Activated CD4-positive, alpha-beta T cell treated with anti-CD3 and anti-CD28 coated beads, Interleukin-2, amount 50 U/mL, for 24 hours (primary cell): ENCODE measurements at regions not wholly inside any gene's neighbourhood (a gene's known extent, or its start where the extent isn't known, plus 50 kb on each side); places are given as distances from the start of the nearest gene placed in this dataset.
"Not testable (repeated sequence)": the region's sequence is repeated elsewhere in the genome, so short reads cannot be mapped to it uniquely, and the experiment has no call there.

ENCODE experiments used
- DNase-seq, 2 donors: peaks; one replicate each; pipeline ENCODE4 v3.0.0-alpha.2; 2020; ENCODE audit warnings: low read depth in 1 of 2, low spot score in 1 of 2

DNA sequence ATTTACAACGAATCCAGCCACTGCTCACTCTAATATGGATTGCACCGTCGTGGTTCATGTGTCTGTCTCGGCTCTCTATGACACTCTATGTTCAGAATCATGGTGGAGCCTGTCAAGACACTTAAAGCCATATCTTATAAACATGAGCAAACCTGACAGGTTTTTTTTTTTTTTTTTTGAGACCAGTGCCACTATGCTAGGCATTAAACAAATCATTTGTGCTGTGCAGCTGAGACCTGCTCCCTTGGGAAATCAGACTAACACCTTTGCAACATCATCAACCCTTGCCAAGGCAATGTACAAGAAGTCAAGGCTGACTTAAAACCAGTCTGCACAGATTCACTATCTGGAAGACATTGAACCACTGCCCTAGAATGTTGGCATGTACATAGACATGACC, 181.2 kb upstream of the ANK3 start:
- DNase-seq: no peak

DNA sequence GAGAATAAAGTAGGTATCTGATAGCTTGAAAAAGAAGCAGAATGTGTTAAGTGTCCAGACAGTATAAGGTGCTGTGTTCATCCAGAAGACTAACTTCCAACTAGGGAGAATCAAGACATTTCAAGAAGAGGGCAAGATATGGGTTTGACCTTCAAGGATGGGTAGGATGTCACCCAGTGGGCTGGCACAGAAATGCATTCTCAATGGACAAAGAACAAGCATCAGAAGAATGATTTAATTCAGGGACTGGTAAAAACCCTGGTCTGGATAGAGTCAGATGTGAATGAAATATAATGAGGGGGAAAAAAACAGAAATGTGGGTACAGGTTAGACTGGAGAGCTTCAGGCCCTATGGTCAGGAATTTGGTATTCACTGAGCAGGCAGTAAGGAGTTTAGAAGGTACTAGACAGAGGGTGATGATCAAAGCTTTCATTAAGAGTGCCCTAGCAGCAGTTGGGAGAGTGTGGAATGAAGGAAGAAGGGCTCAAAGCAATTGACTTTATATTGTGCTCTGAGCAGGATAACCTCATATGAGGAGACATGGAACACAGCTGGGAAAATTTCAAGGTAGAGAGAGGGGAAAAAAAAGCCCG, 180.7 kb upstream of the ANK3 start:
- DNase-seq: no peak

DNA sequence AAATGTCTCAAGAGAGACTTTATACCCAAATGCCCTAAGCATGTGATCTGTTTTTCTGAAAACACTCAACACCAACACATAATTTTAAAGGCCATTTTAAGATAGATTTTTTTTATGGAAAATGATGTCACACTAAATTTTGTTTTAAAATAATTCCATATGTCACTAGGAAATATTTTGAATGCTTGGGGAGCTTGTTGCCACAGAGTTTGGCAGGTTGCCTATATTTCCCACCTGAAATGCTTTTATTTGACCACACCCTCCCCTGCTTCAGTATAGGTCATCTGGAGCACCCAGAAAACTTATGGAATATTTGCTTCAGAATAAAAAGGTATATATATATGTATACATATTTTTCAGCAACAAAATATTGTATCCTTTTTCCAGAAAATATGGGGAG, 180.0 kb upstream of the ANK3 start:
- DNase-seq: no peak

DNA sequence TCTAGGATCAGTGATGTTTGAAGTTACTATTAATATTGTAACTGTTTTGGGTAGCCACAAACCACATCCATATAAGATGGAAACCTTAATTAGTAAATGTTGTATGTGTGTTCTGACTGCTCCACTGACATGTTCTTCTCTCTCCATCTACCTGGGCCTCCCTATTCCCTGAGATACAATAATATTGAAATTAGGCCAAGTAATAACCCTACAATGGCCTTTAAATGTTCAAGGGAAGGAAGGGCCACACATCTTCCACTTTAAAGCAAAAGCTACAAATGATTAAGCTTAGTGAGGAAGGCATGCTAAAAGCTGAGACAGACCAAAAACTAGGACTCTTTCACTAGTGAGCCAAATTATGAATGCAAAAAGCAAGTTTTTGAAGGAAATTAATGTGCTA, 176.4 kb upstream of the ANK3 start:
- no peak for DNase-seq

DNA sequence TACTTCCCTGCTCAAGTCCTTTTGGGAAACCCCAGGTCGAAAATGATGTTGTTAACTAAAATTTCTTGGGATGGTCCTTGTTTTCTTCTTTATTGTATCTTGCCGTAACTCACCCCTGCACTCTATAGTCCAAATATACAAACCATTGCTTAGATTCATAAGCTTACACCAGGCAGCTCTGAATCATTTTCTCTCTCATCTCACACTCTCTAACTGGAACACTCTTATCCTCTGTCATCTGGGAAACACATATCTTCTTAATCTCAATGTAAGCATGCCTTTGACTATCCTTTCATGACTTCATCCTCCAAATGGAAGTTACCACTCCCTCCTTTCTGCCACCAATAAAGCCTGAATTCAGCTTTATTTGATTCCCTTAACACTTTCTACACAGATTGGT, 175.8 kb upstream of the ANK3 start:
- no peak for DNase-seq

DNA sequence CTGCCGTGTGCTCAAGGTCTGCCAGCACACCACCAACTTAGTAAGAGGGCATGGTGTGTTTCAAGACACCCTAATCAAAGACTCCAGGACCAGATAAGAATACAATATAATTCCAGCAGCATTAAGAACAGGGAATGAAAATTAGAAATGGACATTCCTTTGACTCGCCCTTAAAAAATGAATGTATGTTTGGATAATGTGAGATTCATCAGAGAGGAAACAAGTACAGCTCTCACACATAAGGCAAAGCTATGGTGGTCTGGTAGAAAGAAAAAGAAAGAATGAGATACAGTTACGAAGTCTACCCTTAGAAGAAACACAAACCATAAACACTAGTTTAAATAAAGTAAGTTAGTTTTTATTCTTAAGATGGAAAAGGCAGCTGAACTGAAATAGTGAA, 174.8 kb upstream of the ANK3 start:
- no peak for DNase-seq

DNA sequence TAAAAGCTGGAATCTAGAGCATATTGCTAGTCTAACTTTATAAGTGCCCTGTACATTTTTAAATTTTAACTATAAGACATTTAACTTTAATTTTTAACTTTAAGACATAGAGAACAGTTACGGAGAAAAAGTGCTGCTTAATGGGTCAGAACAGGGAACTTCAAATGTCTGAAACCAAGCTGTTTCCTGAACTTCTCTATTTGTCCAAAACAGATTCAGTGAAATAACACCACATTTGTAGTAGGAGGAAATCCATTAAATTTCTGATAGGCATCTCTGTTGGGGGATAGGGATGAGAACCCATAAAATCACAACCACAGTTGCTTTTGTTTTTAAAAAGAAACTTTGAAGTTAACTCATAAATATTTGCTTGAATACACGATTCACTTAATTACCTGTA, 170.8 kb upstream of the ANK3 start:
- DNase-seq: no peak

DNA sequence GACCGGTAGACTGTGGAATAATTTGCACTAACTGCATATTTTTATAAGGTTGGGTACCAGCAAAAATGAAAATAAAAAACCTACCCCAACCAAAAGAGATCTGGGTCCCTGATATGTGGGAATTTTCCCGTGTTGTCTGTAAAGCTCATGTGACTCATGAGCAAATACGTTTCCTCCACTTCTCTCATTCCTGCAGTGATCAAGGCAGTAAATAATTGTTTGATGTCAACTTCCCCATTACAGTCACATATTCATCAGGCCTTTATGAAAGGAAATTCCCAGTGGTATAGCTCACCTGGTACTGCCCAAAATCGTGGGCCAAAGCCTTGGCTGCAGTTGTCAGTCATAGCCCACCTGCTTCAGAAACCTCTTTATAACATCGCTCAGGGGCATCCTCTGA, 166.0 kb upstream of the ANK3 start:
- DNase-seq: no peak

DNA sequence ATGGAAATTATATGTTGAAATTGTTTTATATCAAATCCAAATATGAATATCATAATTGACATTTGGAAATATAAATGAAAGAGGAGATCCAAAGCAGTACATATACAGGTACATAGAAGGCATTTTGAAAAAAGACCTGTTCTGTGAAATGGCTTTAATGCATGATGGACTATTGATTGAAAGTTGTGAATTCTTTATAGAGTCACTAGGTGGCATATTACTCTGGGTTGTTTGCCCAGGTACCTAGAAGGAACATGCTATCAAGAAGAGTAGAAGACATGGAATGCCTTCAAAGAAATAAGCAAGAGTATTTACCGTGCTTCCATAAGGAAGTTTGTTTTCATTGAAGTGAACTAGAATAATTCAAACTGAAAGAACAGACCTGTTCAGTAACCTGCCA, 160.0 kb upstream of the ANK3 start:
- no peak for DNase-seq

DNA sequence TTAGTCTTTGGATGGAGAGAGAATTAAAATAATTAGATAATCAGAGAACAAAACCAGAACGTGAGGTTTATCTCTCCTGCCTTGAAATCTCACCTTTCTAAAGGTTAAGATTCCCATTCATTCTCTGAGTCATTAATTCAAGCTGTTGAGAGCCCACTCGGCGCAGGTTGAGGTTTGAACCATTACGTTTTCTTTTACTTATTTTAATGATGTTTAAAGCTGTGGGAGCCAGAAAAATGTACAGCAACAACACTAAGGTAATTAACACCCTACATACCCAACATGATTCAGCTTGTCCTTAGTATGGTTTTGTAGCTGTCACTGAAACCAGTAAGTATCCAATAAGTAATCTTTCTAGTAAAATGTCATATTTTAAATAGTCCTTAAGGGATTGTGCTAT, 153.0 kb upstream of the ANK3 start:
- DNase-seq: no peak

DNA sequence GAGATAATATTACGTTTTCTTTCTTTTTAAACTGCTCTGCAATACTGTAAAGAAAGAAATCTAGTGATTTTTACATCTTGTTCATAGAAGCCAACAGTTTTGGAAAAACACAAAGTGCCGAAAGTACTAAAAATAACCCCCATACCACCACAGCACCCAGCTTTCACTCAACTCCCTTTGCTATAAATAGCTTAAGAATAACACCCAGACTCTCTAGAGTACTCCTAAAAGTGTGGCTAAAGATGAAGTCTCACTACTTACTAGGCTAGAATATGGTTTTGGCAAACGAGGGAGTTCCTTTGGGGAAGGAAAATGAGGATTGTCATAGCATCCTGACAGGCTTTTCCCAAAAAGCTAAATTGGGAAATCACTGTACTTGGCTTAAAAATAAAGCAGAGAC, 151.8 kb upstream of the ANK3 start:
- no peak for DNase-seq

DNA sequence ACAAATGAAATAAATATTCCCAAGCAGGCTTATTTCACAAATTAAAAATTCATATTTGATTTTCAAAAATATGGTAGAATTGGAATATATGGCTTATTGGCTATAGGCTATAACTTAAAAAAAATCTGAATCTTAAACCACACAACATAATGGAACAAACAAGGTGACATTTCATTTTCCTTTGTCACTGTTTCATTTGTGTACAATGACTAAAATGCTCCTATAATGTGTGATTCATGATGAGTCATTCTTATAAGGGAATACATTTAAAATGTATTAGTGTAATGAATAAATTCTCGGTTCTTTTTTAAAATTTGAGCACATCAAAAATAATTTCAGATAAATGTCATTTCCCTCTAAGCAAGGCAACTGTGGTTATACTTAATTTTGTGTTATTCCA, 148.0 kb upstream of the ANK3 start:
- DNase-seq: no peak

DNA sequence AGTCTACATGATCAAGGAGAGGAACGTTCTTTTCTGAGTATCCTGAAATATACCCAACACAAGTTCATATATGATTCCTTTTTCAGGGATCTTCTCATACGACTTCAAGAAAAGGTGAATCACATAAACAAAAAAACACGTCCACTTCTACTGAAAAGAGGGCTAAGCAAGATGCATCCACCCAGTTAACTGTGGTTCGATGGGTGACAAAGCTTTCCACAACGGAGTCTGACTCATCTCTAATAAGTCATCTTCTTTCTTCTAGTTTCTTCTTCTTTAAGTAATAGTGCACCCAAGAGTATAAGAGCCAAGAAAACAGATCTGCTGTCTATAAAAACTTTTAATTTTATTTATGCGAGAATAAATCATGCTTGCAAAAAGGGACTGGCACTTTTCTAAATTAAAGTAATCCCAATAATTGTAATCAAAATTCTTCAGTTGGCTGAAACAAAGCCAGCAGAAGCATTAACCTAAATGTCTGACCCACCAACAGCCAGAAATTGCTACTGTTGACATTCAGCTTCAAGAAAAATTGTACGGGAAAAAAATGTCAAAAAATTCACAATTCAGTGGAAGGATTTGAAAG, 146.9 kb upstream of the ANK3 start:
- peak in 1 of 2 donors; percentile 37 for DNase-seq

DNA sequence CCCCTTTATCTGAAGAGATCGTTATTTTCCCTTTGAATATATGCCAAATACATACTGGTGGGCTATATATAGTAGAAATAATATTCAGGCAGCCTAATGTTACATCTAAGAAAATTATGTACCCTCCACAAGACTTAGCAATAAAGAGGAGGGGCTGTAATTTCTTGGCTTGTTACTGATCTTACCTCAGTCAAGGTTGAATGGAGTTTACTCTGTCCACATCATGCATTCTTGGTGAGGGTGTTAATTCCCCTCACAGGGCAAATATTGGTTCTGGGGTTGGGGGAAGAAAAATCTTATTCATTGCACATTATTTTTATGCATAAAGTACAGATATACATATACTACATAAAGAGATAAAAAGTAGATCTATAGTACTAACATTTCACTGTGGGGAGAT, 145.8 kb upstream of the ANK3 start:
- DNase-seq: no peak

DNA sequence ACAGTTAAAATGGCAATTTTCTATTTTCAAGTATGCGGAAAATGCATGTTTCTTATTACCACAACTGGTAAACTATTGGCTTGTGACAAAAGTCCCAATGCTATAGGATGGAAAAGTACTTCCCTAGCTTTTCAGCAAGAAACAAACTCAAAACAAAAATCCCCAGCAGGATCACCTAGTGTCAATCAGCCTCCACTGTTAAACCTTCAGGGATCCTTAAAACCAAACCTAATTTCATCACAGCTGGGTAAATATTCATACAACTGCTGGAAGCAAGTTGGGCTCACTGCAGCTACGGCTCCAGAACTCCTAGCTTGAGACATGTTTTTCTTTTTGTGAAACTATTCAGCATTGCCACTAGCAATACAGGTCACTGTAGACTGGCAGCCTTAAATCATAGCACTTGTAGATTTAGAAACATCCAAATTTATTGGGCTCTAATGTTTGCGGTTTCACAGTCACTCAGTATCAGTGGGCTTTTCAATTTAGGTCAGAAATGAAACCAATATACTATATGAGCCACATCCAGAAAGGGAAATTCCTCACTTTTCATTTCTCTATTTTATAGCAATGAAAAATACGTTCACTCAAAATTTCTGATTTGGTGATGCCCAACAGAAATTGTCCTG, 145.2 kb upstream of the ANK3 start:
- DNase-seq: no peak

DNA sequence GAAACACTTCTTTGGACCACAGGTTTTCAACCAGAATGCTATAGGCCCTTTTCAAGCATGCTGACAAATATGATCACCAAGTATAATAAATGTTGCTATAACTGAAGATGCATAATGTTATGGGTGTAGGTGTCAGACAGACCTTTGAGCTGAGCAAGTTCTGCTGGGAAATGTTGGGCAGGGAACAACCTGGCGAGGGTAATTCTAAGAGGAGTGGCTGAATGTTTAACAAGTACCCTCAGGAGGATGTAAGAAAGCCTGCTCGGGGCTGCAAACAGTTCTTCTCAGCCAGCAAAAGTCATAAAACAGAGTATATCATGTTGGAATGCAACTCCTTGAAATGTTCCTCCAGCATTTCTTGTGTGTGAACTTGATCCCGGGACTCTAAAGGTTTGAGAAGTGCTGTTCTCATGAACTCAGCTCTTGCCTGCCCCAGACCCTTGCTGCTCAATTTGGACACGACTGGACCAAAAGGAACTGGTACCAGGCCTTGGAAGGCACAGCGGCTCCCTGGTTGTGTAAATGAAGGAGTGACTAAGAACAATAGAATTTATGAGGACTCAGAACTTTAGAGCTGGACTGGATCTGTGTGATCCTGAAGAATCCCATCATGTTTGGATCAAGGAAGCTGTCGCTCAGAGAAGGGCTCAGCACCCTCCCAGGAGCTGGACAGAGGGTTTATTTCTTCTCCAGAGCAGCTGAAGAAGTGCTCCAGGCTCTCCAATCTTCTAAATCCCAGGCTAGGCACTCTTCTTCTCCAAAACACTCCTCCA, 143.2 kb upstream of the ANK3 start:
- DNase-seq: no peak

DNA sequence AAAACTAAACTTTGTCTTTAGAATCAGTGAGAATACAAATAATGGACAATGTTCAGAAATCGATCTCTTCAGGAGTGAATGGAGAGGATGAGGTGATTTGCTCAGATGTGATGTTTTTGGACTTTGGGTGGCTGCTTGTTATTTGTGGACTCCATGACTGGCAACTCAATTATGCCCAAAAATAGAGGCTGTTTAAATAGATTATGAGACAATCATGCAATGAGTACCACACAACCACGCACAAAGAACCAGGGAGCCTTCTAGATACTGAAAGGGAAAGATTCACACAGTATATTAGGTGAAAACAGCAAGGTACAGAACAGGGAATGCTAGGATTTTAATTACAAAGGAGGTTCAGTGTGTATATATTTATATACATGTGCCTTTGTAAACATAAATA, 141.3 kb upstream of the ANK3 start:
- no peak for DNase-seq

DNA sequence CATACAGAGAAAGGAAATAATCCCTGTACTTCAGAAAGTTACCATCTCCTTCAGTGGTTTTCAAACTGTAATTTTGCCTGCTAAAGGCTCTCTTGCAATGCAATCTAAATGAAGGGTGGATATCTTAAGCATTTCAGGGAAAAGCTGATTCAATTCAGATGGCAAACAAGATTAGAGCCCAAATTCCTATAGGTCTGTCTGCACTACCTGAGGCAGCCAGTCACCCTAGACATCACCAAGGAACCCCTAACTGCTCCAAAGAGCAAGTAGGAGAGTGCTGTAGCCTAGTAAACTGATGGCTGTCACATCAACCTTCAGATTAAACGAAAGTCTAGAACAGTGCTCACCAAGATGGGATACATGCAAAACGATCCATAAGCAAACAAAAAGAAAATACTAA, 138.0 kb upstream of the ANK3 start:
- DNase-seq: no peak

DNA sequence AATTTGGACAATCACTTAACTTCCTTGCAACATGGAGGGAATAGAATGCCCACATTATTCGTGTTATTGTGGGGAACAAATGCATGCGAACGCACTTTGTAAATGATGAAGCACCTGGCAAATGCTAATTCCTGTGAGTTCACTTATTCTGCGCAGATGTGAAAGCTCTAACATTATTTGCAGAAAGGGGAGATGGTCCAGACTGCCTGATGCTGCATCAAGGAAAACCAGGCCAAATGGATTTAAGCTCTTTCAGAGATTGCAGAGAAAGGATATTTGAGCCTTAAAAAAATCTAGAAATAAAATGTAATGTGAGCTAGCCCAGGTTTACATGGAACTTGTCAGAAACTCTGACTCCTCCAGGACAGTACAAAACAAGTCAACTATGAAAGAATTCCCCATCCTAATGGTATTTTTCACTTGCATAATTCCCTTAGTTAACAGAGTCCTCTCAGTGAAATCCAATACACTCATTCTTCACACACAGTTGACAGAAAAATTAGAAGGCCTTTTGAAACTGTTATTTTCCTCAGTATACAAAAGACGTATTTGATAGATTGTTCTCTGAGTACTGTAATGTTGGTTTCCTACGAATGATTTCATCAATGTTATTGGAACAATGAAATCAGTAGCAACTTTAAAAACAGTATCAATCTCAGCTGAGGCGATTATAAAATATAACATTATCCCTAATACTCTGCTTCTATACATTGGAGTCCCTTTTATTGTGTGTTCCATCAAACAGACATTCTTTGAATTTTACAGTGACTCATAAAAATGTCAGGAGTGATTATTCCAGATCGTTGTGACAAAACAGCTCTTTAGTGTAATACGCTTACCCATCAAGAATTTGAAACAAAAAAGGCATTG, 136.3 kb upstream of the ANK3 start:
- no peak for DNase-seq

DNA sequence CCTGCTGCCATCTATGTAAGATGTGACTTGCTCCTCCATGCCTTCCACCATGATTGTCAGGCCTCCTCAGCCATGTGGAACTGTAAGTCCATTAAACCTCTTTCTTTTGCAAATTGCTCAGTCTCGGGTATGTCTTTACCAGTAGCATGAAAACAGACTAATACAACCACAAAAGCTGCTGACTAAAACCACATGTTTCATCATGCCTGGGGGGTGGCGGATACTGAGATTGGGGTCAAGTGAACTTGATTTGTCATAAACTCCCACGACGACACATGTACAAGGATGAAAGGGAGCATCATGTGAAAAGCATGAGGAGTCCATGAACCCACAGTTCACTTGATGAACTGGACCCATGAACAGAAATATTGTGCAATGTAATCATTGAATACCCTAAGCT, 134.9 kb upstream of the ANK3 start:
- no peak for DNase-seq

DNA sequence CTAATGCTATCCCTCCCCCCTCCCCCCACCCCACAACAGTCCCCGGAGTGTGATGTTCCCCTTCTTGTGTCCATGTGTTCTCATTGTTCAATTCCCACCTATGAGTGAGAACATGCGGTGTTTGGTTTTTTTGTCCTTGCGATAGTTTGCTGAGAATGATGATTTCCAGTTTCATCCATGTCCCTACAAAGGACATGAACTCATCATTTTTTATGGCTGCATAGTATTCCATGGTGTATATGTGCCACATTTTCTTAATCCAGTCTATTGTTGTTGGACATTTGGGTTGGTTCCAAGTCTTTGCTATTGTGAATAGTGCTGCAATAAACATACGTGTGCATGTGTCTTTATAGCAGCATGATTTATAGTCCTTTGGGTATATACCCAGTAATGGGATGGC, 133.7 kb upstream of the ANK3 start:
- DNase-seq: not testable (repeated sequence)
